LoVo (cell line): ENCODE measurements at regions not wholly inside any gene's neighbourhood (a gene's known extent, or its start where the extent isn't known, plus 50 kb on each side); places are given as distances from the start of the nearest gene placed in this dataset.
"Not testable (repeated sequence)": the region's sequence is repeated elsewhere in the genome, so short reads cannot be mapped to it uniquely, and the experiment has no call there.

ENCODE experiments used
- DNase-seq: peaks from one replicate; pipeline ENCODE4 v3.0.0-alpha.2; 2016; ENCODE audit warnings: low spot score

DNA sequence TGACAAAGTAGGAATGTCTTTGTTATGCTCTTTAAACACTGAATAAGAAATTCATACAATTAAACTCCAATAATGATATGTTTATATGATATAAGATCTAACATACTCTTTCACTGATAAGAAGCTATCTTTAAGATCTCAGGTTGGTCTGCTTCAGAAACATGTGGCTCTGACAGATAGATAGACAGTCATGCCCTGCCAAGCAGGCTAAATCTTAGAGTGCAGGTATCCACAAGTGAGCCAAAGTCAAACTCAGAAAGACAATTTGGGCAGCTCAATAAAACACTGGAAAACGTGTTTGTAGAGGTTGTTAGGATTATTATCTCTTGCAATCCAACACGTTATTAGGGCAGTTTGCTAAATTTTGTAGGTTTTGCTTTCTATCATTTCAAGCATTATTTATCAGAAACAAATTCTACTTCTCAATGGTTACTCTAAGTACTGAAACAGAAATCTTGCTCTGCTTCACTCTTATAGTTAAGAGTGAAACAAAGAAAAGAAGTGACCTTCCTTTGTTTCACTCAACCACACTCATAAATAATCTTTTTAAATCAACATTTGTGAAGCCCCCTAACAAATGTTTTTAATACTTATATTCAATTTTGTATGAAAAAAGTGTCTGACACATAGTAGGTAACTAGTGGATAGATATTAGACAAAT is 1255.6 kb downstream of the DIAPH3 start:
- DNase-seq = no peak

DNA sequence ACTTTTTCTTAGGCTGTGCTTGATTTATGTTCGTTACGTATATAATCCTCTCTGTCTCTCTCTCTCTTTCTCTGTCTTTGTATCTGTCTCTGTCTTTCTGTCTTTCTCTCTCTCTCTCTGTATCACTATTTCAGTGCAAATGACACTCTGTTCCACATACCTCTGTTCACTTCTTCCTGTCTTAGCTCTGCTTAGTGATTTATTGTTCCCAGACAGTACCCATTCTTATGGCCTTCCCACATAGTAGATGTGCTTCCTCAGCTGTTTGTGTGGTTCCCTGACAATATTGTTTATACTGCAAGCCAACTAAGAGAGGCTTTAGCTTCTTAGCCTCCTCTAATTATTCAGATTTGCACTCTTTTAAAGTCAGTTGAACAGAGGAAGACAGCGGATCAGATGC is 1244.2 kb downstream of the DIAPH3 start:
- DNase-seq = no peak

DNA sequence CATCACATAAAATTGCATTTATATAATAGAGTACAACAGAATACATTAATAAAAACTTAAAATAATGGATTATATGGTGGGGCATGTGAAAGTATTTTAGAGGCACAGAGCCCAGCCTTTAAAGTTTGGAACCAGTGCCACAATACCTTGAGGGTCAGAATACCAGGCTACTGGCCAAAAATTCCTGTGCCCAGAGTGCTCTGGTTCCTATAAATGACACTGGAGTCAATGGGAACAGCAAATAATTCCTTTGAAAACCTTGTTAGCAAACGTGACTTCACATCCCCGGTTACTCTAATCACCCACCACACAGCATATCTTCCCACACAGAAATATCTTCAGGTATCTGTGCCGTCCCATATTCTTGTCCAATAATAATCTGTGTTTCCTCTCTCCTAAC is 1242.6 kb downstream of the DIAPH3 start:
- DNase-seq = no peak

DNA sequence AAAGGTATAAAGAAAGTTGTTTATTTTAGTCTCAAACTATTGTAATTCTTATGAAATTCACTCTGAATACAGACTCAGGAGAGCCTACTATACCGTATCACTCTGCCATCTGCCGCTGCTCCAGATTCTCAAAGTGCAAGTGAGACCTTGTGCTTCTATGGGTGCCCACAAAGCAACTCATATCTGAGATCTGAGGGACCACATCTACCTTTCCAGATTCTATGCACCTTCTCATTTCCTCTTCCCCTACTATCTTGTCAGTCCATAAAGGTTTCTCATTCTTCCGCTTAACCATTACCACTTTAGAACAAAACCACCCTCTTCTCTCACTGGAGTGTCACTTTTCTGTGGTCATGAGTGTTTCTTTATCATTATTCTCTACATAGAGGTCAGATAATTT is 1236.9 kb downstream of the DIAPH3 start:
- DNase-seq = no peak

DNA sequence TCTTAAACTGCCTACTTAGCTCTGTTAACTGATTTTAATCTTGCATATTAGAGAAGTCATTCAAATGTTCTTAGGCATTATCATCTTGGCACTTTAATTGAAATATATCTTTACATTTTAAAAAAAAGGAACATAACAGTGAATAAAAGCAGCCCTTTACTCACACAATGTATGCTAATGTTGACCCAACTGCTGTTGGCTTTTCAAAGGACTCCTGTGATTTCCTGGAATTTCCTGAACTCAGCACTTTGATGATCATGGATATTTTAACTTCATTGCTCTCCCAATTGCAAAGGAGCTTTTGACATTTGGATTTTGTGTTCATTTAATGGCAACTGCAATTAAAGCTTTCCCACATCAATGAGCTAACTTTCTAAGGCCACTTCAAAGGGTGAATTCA is 1230.3 kb downstream of the DIAPH3 start:
- no peak for DNase-seq

DNA sequence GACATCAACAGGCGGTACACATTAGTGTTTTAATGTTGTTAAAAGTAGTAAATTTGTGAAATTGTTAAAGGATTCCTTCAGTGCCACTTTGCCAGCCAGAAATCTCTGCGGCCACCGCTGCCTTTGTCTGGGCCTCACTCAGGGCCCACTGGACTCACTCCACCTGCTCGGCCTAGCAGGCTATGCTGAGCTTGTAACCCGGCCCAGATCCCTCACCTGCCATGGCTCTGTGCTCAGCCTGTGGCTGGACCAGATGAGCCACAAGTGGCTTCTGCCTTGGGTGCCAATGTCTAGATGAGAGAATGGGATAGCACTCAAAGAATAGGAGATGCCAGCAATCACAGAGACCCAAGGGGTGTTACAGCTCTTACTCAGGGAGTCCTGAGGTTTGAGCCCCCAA is 1228.0 kb downstream of the DIAPH3 start:
- DNase-seq = no peak

DNA sequence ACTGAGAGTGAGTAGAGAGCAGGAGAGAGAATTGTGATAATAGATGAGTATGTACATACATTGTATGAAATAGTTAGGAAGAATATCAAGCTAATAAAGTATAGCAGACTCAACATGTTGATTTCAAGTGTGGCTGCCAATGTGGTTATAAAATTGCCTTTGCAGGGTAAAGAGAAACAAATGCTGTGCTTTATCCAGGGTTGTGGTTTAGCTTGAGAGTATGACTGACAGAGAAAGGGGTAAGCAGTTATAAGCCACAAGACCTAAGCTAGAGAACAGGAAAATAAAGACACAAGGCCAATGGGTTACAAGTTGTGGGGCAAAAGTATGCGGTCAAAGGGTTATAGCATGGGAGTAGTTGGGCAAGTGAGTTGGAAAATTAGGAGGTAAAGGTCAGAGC is 1217.5 kb downstream of the DIAPH3 start:
- DNase-seq = no peak

DNA sequence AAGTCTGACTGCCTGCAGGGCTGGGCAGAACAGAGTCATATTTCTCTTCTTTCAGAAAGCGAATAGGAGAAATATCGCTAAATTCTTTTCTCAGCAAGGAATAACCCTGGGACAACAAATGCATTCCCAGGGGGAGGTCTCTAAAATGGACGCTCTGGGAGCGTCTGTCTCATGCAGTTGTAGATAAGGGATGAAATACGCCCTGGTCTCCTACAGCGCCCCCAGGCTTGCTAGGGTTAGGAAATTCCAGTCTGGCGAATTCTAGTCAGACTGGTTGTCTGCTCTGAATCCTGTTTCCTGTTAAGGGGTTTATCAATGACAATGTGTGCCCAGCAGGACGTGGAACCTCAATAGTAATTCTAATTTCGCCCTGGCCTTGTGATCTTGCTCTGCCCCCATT is 1214.1 kb downstream of the DIAPH3 start:
- DNase-seq = no peak

DNA sequence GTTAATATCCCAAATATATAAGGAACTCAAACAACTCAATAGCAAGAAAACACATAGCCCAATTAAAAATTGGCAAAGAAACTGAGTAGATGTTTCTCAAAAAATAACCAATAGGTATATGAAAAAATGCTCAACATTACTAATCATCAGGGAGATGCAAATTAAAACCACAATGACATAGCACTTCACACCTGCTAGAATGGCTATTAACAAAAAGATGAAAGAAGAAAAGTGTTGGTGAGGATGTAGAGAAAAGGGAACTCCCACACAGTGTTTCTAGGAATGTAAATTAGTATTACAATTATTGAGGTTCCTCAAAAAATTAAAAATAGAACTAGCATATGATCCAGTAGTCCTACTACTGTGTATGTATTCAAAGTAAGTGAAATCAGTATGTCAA is 1212.8 kb downstream of the DIAPH3 start:
- no peak for DNase-seq

DNA sequence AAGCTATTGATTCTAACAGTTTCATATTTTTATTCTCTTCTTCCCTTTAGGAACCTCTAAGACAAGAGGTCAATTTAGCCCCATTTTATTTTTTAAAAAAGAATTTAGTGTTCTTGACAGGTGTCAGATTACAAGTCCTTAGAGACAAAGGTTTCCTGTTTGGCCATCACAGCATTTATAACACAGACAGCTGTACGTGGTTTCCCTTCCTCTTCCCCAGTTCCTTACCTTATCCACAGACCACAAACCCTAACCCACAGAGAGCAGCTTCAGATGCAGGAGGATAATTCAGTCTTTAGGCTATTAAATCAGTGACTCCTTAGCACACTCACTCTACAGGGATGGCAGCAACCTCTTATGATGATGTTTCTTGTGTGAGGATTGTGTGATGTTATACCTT is 1210.1 kb downstream of the DIAPH3 start:
- DNase-seq = no peak

DNA sequence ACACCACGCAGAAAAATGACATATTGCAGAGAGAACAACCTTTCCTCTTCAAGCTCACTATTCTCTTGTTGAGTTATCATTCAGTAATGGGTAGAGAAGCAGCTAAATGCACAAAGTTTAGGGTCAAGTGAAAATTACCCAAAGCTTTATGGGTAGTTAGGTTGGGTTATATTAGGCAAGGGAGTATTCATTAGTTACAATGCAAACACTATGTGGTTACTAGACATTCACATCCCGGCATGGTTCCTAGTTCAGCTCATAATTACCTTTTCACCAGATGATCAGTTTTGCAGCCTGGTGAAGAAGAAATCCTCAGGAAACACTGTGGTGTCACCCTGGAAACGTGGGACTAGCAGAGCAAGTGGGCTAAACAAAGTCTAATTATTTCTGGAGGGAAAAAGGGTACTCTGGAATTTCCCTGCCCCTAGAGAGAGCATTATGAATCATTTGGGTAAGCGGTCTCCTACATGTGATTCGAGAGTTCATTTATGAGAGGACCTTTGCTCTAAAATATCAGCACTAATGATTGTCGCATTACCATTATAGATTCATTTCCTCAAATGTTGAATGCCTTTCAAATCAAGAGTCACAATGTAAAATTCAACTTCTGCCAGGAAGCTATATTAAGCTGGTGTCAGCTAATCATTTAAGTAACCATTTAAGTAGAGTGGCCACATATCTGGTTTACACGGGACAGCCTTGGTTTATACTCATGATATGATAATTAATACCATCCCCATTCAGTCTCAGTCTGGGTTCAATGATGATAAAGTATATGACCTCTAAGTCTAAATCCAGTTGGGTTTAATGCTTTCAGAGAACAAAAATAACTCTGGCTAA is 1208.0 kb downstream of the DIAPH3 start:
- no peak for DNase-seq

DNA sequence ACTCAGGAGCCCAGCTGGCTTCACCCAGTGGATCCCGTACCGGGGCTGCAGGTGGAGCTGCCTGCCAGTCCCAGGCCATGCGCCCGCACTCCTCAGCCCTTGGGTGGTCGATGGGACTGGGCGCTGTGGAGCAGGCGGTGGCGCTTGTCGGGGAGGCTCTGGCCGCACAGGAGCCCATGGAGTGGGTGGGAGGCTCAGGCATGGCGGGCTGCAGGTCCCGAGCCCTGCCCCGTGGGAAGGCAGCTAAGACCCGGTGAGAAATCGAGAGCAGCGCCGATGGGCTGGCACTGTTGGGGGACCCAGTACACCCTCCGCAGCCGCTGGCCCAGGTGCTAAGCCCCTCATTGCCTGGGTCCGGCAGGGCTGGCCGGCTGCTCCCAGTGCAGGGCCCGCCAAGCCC is 1205.6 kb downstream of the DIAPH3 start:
- not testable (repeated sequence) for DNase-seq

DNA sequence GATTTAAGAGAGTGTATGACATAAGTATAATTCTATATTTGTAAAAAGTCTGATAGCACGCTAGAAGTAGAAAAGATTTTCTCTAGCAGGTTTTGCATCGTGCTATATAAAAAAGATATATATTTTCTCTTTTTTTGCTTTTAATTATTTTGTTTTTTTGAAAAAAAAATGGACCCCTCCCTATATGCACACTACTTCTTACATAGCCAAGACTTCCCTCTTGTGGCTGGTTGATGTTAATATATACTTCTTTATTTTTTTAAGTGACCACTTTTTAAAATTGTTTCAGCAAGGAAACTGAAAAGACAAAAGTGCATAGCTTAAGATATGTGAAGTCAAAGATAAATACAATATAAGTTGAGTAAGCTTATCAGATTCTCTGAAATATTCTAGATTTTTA is 1202.8 kb downstream of the DIAPH3 start:
- no peak for DNase-seq

DNA sequence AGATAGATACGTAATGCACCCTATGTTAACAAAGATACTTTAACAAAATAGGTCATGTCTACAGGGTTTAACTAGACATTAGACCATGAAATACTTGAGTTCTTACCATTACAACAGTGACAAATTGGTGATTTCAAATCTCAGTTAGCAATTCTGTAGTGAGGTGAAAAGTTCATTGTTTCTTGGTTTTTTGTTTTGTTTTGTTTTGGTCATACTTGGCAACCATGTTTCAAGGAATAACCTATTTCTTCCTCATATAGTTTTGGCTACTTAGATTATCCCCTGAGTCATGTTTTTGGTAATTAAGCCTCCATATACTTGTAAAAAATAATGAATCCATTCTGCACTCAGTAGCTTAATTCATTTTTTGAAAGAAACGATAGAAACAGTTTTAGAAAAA is 1200.4 kb downstream of the DIAPH3 start:
- no peak for DNase-seq

DNA sequence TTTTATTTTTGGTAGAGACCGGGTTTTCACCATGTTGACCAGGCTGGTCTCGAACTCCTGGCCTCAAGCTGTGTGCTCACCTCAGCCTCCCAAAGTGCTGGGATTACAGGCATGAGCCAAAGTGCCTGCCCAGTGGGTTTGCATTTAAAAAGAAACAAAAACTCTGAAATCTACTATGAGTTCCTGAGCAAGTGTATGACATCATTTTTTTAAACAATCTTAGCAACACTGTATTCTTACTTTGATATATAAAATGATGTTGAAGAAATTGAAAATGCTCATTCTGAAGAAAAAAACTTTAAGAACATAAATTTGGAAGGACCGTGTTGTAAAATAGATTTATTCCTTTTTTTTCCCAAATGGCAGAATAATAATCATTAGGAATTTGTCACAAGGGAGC is 1199.7 kb downstream of the DIAPH3 start:
- DNase-seq = no peak

DNA sequence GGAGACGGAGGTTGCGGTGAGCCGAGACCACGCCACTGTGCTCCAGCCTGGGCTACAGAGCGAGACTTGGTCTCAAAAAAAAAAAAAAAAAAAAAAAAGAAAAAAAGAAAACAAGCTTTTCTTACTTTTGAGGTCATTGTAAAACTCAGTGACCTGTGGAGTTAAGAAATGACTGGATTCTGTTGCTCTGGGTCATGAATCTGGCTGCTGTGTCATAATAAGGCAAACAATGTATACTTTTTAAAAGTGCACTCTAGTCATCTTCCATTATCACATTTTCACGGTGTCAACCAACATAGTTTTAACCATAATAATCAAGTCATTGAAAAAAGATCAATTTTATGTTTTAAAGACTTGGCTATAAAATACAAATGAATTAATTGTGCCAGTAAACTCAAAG is 1186.6 kb downstream of the DIAPH3 start:
- DNase-seq = no peak

DNA sequence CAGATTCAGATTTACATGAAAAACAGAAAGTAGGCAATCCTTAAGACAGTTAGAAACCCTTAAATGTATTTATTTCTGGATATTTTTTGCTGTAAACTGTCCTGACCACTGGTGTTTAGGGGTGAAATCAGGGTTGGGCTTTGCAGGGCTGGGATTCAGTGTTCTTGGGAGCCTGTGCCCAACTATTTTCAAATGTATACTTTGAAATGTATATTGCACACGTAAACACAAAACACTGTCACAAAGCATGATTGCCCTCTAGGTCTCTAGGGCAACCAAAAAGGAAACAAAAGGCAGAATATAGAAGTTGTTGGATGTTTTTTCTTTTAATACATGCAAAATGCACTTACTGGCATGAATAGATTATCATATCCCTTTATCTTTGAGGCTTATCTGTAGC is 1185.4 kb downstream of the DIAPH3 start:
- DNase-seq = no peak

DNA sequence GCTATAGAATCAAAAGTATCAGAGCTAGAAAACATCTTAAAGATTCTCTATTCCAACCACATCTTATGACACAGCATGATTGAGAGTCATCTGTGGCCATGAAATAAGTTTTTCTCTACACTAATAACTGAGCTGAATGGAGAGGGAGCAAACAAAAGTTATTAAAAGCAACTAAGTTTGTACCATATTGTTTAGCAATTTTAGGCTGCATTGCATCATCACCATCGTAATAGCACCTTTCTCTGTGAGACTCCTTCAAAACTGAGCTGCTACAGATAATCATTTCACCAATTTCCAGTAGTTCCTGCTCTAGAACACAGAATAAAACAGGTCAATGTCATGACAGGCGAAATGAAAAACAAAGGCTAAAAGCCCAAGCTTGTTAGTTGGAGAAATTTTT is 1183.9 kb downstream of the DIAPH3 start:
- no peak for DNase-seq

DNA sequence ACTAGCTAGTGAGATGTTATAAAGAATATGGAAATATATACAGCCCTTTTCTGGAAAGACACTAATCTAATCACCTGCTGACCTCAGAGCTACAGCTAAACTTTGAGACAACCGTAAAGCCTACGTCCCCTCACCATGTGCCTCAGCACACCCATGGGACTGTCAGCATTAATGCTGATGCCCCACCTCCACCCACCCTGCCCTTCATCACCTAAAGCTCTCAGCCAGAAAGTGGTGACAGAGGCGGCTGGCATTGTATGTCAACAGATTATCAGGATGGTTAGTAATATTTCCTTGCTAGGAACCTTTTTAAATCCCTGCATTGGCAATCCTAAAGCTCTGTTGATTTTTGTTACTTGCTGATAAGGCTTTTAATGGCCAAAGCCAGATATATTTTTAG is 1177.9 kb downstream of the DIAPH3 start:
- no peak for DNase-seq

DNA sequence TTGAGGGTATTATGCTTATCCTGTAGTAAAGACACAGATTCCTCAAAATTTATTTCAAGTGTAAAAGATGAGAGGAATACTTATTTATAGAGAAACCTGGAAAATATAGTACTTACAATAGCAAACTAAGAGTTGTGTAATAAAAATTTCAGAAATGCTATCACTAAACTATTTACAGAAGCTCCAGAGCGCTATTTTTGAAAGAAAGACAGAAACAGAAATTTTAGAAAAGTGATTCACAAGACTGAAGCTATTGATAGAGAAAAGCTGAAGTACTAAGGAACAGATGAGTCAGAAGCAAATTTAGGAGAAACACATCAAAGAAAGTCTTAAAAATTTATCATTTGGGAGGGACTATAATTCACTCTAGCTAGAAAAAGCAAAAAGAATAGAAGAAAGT is 1174.2 kb downstream of the DIAPH3 start:
- DNase-seq = no peak

DNA sequence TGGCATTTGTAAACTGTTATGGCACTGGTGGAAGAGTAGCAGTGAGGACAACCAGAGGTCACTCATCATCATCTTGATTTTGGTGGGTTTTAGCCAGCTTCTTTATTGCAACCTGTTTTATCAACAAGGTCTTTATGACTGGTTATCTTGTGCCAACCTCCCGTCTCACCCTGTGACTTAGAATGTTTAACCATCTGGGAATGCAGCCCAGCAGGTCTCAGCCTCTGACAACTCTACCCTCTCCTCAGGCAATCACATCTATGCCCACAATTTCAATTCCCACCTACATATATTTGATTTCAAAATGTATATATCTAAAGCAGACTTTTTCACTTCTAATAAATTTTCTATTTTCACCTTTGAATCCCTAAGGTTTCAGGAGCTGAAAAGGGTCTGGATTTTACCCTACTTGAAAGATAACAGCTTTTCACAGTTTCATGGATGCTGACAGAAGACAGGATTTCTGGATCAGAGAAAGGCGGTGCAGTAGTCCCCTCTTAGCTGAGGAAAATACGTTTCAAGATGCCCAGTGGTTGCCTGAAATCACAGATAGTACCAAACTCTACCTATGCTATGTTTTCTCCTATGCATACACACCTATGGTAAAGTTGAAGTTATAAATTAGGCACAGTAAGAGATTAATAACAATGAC is 1171.8 kb downstream of the DIAPH3 start:
- DNase-seq = no peak

DNA sequence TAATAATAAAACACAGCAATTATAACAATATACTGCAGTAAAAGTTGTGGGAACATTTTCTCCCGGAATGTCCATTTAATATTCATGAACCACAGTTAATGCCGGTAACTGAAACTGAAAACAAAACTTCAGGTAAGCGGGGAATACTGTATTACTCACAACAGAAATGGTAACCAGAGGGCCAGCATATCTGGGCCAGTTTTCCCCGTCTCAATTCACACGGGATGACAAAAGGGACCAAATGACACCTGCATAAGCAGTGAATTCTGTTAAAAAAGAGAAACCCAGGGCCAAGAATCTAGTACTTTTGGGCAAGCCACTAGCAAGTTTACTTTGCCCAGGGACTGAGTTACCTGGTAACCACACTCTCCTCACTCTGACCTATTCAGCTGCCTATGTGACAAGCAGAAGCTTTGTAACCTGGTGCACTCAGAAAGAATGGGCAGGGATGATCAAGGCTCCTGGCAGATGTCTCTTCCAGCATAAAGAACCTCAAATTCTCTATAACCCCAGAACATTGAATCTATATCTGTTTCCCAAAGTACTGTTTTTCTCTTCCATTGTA is 1171.2 kb downstream of the DIAPH3 start:
- DNase-seq = no peak

DNA sequence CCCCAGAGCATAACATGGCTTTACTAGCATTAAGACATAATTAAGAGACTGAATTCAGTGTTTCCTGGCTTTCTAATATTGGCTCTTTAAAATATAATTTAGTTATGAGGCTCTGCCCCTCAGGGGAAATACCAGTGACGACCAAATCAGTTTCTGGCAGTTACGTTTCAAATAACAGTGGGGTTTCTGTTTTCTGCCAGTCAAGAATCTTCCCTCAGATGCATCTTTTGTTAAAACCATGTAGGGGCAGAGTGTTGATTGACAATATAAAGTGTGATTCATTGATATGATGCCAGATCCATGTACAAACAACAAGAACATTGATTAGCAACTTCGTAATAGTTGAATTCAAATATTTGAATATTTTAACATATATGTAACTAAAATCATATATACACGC is 1169.7 kb downstream of the DIAPH3 start:
- no peak for DNase-seq
